MM.1S (cell line): ENCODE measurements at regions not wholly inside any gene's neighbourhood (a gene's known extent, or its start where the extent isn't known, plus 50 kb on each side); places are given as distances from the start of the nearest gene placed in this dataset.

Experiments
- DNase-seq: peaks from one replicate; pipeline ENCODE4 v3.0.0-alpha.2; 2015
- H2AFZ ChIP-seq: fragments of 300-600 bp; sonication (generic); 2 replicates; pipeline ENCODE4 v1.6.0; 2016; ENCODE audit warnings: antibody characterized with exemption, low read length
- H3F3A ChIP-seq: fragments of 300-600 bp; sonication (generic); 2 replicates; pipeline ENCODE4 v1.6.1; 2016; ENCODE audit warnings: mild to moderate bottlenecking, antibody characterized with exemption, low read length, moderate library complexity, mixed read lengths; ENCODE audit not compliant: insufficient read depth
- H3K27ac ChIP-seq: fragments of 300-600 bp; sonication (generic); 2 replicates; pipeline ENCODE4 v1.5.1; 2016; ENCODE audit warnings: mild to moderate bottlenecking, low read length
- H3K27me3 ChIP-seq: fragments of 300-600 bp; sonication (generic); replicated peaks from 2 replicates; pipeline ENCODE4 v1.6.0; 2016; ENCODE audit warnings: low read length; ENCODE audit not compliant: insufficient read depth
- H3K36me3 ChIP-seq: fragments of 300-600 bp; sonication (generic); replicated peaks from 2 replicates; pipeline ENCODE4 v1.6.1; 2016; ENCODE audit warnings: mild to moderate bottlenecking, low read length, mixed read lengths; ENCODE audit not compliant: insufficient read depth
- H3K4me1 ChIP-seq: fragments of 300-600 bp; sonication (generic); 2 replicates; pipeline ENCODE4 v1.6.1; 2016; ENCODE audit warnings: low read length, mixed read lengths
- H3K4me2 ChIP-seq: fragments of 300-600 bp; sonication (generic); 2 replicates; pipeline ENCODE4 v1.6.0; 2016; ENCODE audit warnings: low read depth, low read length
- H3K4me3 ChIP-seq: fragments of 300-600 bp; sonication (generic); 2 replicates; pipeline ENCODE4 v1.5.1; 2016; ENCODE audit warnings: low read length, mixed read lengths
- H3K79me2 ChIP-seq: fragments of 300-600 bp; sonication (generic); 2 replicates; pipeline ENCODE4 v1.6.1; 2016; ENCODE audit warnings: mixed run types, low read length, mixed read lengths
- H3K9ac ChIP-seq: fragments of 300-600 bp; sonication (generic); 2 replicates; pipeline ENCODE4 v1.6.1; 2016; ENCODE audit warnings: low read length, mixed read lengths
- H3K9me2 ChIP-seq: fragments of 300-600 bp; sonication (generic); replicated peaks from 2 replicates; pipeline ENCODE4 v1.6.1; 2016; ENCODE audit warnings: mild to moderate bottlenecking, low read length, mixed read lengths; ENCODE audit not compliant: insufficient read depth
- H3K9me3 ChIP-seq: fragments of 300-600 bp; sonication (generic); replicated peaks from 2 replicates; pipeline ENCODE4 v1.6.1; 2016; ENCODE audit warnings: mild to moderate bottlenecking, low read length, mixed read lengths; ENCODE audit not compliant: insufficient read depth
- H4K20me1 ChIP-seq: fragments of 300-600 bp; sonication (generic); 2 replicates; pipeline ENCODE4 v1.6.1; 2016; ENCODE audit warnings: mild to moderate bottlenecking, low read length, moderate library complexity, mixed read lengths; ENCODE audit not compliant: insufficient read depth
- EZH2 ChIP-seq: fragments of 300-600 bp; sonication (generic); optimal IDR thresholded peaks from 2 replicates; pipeline ENCODE3; 2017; ENCODE audit warnings: low read depth, mild to moderate bottlenecking, antibody characterized with exemption, low read length, mixed read lengths
- EZH2phosphoT487 ChIP-seq: fragments of 300-600 bp; sonication (generic); IDR thresholded peaks from 2 replicates; pipeline ENCODE4 v1.6.1; 2018; ENCODE audit warnings: antibody characterized with exemption, low read length
- TF ChIP-seq, protein P1 (sequence below): fragments of 300-600 bp; sonication (generic); IDR thresholded peaks from 2 replicates; pipeline ENCODE4 v1.5.1; 2016; ENCODE audit warnings: antibody characterized with exemption, low read length, mixed read lengths

GRCh38 chr12:116426391-116427136 lies 132.6 kb upstream of the MAP1LC3B2 start:
- no peak for TF ChIP-seq EZH2
- TF ChIP-seq, protein P1, sequence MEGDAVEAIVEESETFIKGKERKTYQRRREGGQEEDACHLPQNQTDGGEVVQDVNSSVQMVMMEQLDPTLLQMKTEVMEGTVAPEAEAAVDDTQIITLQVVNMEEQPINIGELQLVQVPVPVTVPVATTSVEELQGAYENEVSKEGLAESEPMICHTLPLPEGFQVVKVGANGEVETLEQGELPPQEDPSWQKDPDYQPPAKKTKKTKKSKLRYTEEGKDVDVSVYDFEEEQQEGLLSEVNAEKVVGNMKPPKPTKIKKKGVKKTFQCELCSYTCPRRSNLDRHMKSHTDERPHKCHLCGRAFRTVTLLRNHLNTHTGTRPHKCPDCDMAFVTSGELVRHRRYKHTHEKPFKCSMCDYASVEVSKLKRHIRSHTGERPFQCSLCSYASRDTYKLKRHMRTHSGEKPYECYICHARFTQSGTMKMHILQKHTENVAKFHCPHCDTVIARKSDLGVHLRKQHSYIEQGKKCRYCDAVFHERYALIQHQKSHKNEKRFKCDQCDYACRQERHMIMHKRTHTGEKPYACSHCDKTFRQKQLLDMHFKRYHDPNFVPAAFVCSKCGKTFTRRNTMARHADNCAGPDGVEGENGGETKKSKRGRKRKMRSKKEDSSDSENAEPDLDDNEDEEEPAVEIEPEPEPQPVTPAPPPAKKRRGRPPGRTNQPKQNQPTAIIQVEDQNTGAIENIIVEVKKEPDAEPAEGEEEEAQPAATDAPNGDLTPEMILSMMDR: no peak
- TF ChIP-seq EZH2phosphoT487: no peak
- Histone ChIP-seq H3K4me1 (peaks cover 4% of the 10 kb centered on the region; the same call in 1 of the 2 replicates), H3K9ac (no peak overlapping the region), H3K36me3 (no peaks in the 10 kb centered on the region), H4K20me1 (no peaks in the 10 kb centered on the region), H3K4me3 (no peak overlapping the region), H3K9me3 (no peaks in the 10 kb centered on the region), H3K9me2 (no peaks in the 10 kb centered on the region), H2AFZ (no peak overlapping the region), H3K27ac (no peak overlapping the region), H3K79me2 (no peaks in the 10 kb centered on the region), H3F3A (no peaks in the 10 kb centered on the region), H3K27me3 (no peaks in the 10 kb centered on the region), H3K4me2 (no peak overlapping the region)
- no peak for DNase-seq

GRCh38 chr12:116427200-116427930 lies 131.8 kb upstream of the MAP1LC3B2 start:
- no peak for DNase-seq
- no peaks in the 10 kb centered on the region for H3K36me3 ChIP-seq
- TF ChIP-seq EZH2 (no peak), EZH2phosphoT487 (no peak)
- TF ChIP-seq, protein P1: no peak
- no peaks in the 10 kb centered on the region for H3K4me1 ChIP-seq
- H3K79me2 ChIP-seq: no peaks in the 10 kb centered on the region
- no peak overlapping the region for H2AFZ ChIP-seq
- no peak overlapping the region for H3K9ac ChIP-seq
- no peak overlapping the region for H3K27ac ChIP-seq
- H3K4me2 ChIP-seq: no peak overlapping the region
- H3K4me3 ChIP-seq: no peak overlapping the region
- no peaks in the 10 kb centered on the region for H4K20me1 ChIP-seq
- H3K9me2 ChIP-seq: no peaks in the 10 kb centered on the region
- no peaks in the 10 kb centered on the region for H3K9me3 ChIP-seq
- H3F3A ChIP-seq: no peaks in the 10 kb centered on the region
- H3K27me3 ChIP-seq: no peaks in the 10 kb centered on the region

GRCh38 chr12:116429826-116430360 lies 129.3 kb upstream of the MAP1LC3B2 start:
- no peaks in the 10 kb centered on the region for H3K36me3 ChIP-seq
- H3K79me2 ChIP-seq: no peaks in the 10 kb centered on the region
- no peaks in the 10 kb centered on the region for H3F3A ChIP-seq
- no peaks in the 10 kb centered on the region for H3K4me1 ChIP-seq
- no peak overlapping the region for H3K4me3 ChIP-seq
- DNase-seq: no peak
- H3K9ac ChIP-seq: no peak overlapping the region
- no peaks in the 10 kb centered on the region for H3K9me3 ChIP-seq
- H3K27ac ChIP-seq: no peak overlapping the region
- H3K9me2 ChIP-seq: no peaks in the 10 kb centered on the region
- H3K27me3 ChIP-seq: no peaks in the 10 kb centered on the region
- no peak overlapping the region for H3K4me2 ChIP-seq
- TF ChIP-seq EZH2phosphoT487: no peak
- no peak for TF ChIP-seq EZH2
- TF ChIP-seq, protein P1: no peak
- no peak overlapping the region for H2AFZ ChIP-seq
- no peaks in the 10 kb centered on the region for H4K20me1 ChIP-seq
